ENCODE measurements at regions not wholly inside any gene's neighbourhood (a gene's known extent, or its start where the extent isn't known, plus 50 kb on each side); places are given as distances from the start of the nearest gene placed in this dataset.

DNA sequence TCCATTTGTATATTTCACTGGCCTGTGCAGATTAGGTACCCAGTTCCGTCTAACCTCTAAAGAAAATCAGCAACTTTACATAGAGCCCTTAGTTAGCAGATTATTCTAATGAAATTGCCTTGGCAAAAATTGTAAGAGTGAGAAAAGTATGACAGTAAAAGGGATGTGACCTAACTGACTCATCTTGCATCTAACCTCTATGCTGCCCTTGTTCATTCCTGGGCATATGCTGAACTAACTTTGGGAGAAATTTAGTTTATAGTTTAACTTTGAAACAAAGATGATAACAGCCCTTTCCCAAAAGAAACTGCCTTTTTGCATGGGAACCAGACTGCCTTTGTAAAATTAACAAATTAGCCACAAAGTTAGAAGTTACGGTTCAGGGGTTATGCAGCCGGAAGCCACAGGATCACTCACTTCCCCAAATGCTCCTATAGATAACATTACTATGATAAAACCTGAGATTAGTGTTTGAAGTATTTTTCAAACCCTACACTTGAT is 839.8 kb upstream of the ALCAM start:
- intact Hi-C loops (cut with DNase I, micrococcal nuclease): no loop called here
- Histone ChIP-seq H3K4me3 (no peak overlapping the region), H3K4me1 (ENCODE audit: low read depth) (no peaks in the 10 kb centered on the region), H3K9me3 (peaks cover 12% of the 10 kb centered on the region), H3K36me3 (ENCODE audit: low read depth) (no peaks in the 10 kb centered on the region)
- DNase-seq (no peak), ATAC-seq (peak; percentile 36)
- TF ChIP-seq, protein P1, sequence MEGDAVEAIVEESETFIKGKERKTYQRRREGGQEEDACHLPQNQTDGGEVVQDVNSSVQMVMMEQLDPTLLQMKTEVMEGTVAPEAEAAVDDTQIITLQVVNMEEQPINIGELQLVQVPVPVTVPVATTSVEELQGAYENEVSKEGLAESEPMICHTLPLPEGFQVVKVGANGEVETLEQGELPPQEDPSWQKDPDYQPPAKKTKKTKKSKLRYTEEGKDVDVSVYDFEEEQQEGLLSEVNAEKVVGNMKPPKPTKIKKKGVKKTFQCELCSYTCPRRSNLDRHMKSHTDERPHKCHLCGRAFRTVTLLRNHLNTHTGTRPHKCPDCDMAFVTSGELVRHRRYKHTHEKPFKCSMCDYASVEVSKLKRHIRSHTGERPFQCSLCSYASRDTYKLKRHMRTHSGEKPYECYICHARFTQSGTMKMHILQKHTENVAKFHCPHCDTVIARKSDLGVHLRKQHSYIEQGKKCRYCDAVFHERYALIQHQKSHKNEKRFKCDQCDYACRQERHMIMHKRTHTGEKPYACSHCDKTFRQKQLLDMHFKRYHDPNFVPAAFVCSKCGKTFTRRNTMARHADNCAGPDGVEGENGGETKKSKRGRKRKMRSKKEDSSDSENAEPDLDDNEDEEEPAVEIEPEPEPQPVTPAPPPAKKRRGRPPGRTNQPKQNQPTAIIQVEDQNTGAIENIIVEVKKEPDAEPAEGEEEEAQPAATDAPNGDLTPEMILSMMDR (IDR thresholded peaks at IDR 0.05): no peak

DNA sequence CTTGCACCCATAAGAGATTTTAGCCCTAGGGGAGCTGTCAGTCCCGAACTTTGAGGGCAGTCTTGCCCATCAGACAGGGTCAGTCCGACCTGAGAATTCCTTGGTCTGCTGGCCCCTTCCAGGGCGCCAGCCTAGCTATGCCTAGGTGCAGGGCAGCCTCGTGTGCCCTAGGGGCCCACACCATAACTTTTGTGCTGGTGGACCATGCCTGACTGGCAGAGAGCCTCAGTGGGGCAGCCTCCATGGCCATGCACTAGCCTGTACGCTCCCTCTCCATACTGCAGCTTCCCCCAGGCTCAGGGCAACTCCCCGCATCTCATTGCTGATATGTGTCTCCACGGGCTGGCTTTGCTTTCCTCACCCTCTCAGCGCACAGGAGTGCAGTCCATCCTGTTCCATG is 835.8 kb upstream of the ALCAM start:
- no peaks in the 10 kb centered on the region for H3K4me1 ChIP-seq (ENCODE audit: low read depth)
- intact Hi-C loops (cut with DNase I, micrococcal nuclease): no loop called here
- no peak for ATAC-seq
- no peak for DNase-seq
- H3K9me3 ChIP-seq: peaks cover 16% of the 10 kb centered on the region
- H3K4me3 ChIP-seq: no peak overlapping the region
- no peaks in the 10 kb centered on the region for H3K36me3 ChIP-seq (ENCODE audit: low read depth)
- TF ChIP-seq, protein P1 (IDR thresholded peaks at IDR 0.05): no peak

DNA sequence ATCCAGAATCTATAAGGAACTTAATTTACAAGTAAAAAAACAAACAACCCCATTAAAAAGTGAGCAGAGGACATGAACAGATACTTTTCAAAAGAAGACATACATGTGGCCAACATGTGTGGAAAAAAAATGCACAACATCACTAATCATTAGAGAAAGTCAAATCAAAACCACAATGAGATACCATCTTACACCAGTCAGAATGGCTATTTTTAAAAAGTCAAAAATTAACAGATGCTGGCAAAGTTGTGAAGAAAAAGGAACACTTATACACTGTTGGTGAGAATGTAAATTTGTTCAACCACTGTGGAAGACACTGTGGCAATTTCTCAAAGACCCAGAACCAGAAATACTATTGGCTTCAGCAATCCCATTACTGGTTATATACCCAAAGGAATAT is 830.0 kb upstream of the ALCAM start:
- no peak for DNase-seq
- Histone ChIP-seq H3K4me3 (no peak overlapping the region), H3K36me3 (ENCODE audit: low read depth) (no peaks in the 10 kb centered on the region), H3K4me1 (ENCODE audit: low read depth) (no peaks in the 10 kb centered on the region), H3K9me3 (peaks cover 7% of the 10 kb centered on the region)
- intact Hi-C loops (cut with DNase I, micrococcal nuclease): no loop called here
- no peak for ATAC-seq
- TF ChIP-seq, protein P1 (IDR thresholded peaks at IDR 0.05): no peak

DNA sequence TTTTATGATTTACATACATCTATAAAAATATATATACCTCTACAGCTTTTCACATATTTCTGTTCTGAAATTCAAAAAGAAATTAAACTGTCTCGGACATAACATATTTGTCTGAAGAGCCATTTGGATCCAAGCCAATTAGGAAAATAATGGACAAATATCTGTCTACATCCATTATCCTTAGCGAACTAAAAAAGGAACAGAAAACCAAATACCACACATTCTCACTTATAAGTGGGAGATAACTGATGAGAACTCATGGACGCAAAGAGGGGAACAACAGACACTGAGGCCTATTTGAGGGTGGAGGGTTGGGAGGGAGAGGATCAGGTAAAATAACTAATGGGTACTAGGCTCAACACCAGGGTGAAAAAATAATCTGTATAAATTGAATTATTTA is 829.4 kb upstream of the ALCAM start:
- no peak for ATAC-seq
- Histone ChIP-seq H3K36me3 (ENCODE audit: low read depth) (no peaks in the 10 kb centered on the region), H3K4me3 (no peak overlapping the region), H3K4me1 (ENCODE audit: low read depth) (no peaks in the 10 kb centered on the region), H3K9me3 (peaks cover under 1% of the 10 kb centered on the region)
- no peak for DNase-seq
- intact Hi-C loops (cut with DNase I, micrococcal nuclease): no loop called here
- TF ChIP-seq, protein P1 (IDR thresholded peaks at IDR 0.05): no peak

DNA sequence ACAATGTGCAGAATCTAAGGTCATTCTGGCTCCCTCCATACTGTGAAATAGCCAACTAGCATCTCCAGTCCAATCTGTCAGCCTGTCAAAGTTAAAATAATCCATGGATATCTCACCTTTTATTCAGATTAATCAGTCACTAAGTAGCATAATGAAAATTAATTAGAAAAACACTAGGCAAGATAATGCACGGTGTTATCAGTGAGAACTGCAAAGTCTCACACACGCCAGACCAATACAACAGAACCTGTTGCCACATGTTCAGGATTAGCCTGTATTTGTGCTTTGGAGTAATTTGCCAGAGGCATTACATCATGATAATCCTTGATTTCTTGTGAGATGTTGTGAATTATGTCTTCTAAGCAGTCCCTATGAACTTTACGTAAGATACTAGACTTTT is 820.4 kb upstream of the ALCAM start:
- Histone ChIP-seq H3K4me1 (ENCODE audit: low read depth) (no peaks in the 10 kb centered on the region), H3K36me3 (ENCODE audit: low read depth) (no peaks in the 10 kb centered on the region), H3K9me3 (no peaks in the 10 kb centered on the region), H3K4me3 (no peak overlapping the region)
- intact Hi-C loops (cut with DNase I, micrococcal nuclease): no loop called here
- DNase-seq (no peak), ATAC-seq (no peak)
- TF ChIP-seq, protein P1 (IDR thresholded peaks at IDR 0.05): no peak

DNA sequence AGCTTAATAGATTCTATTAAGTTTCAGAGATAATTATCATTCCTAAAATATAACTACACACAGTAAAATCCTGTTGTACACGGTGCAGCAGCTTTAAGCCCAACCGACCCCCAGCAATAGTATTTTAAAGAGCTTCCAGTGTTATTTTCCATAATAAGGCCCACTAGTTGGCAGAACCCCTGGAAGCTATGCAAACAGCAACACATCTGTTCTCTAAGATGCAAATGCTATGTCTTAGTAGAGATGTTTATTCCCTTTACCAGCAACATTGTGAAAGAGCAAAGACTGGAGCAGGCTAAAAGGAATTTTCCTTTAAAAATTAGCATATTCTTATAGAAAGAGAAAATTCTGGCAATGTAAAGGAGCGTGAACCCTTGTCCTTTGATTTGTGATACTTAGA is 819.7 kb upstream of the ALCAM start:
- intact Hi-C loops (cut with DNase I, micrococcal nuclease): no loop called here
- no peaks in the 10 kb centered on the region for H3K4me1 ChIP-seq (ENCODE audit: low read depth)
- no peak overlapping the region for H3K4me3 ChIP-seq
- H3K9me3 ChIP-seq: no peaks in the 10 kb centered on the region
- H3K36me3 ChIP-seq (ENCODE audit: low read depth): no peaks in the 10 kb centered on the region
- ATAC-seq: no peak
- TF ChIP-seq, protein P1 (IDR thresholded peaks at IDR 0.05): no peak
- no peak for DNase-seq
